ENCODE measurements at regions not wholly inside any gene's neighbourhood (a gene's known extent, or its start where the extent isn't known, plus 50 kb on each side); places are given as distances from the start of the nearest gene placed in this dataset.

- H3K4me3 ChIP-seq (ENCODE audit: extremely low read depth, insufficient read depth, low read length, poor library complexity, severe bottlenecking) = no peak overlapping the region
- no peak overlapping the region for H3K27ac ChIP-seq (ENCODE audit: low read depth, low read length, severe bottlenecking)
- peaks cover 3% of the 10 kb centered on the region for H3K9me3 ChIP-seq (ENCODE audit: control insufficient read depth, low read length)
- no peaks in the 10 kb centered on the region for H3K4me1 ChIP-seq (ENCODE audit: control insufficient read depth, insufficient read depth, low read length, poor library complexity, severe bottlenecking)
- no peaks in the 10 kb centered on the region for H3K36me3 ChIP-seq (ENCODE audit: control insufficient read depth, insufficient read depth, low read length)
Observed at GRCh38 chr7:18081617-18082016, 54.0 kb upstream of the PRPS1L1 start.

DNA sequence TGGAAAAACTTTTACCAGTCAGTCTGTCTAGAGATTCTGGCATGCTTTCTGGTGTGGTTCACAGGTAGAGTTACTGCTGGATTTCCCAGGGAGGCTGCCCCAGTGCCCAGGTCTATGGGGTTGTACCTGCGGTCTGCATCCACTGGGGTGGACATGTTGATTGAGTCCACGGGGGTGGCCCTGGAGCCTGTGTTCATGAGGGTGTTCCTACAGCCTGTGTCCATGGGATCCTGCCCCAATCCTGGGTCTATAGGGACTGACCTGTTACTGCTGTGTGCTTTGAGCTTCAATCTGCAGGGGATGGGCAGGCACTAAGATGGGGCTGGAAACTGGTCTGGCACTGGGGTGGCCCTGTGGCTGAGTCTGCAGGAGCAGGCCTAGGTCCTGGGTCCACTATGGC lies 54.5 kb upstream of the PRPS1L1 start:
- WGBS, 2 experiments (ENCODE audit: insufficient coverage in 2 of 2) = 81 to 87% methylated on average over 2 of the region's 2 CpGs
- H3K27ac ChIP-seq (ENCODE audit: low read depth, low read length, severe bottlenecking) = no peak overlapping the region
- no peak overlapping the region for H3K4me3 ChIP-seq (ENCODE audit: extremely low read depth, insufficient read depth, low read length, poor library complexity, severe bottlenecking)
- peaks cover 3% of the 10 kb centered on the region for H3K9me3 ChIP-seq (ENCODE audit: control insufficient read depth, low read length)
- no peaks in the 10 kb centered on the region for H3K4me1 ChIP-seq (ENCODE audit: control insufficient read depth, insufficient read depth, low read length, poor library complexity, severe bottlenecking)
- no peaks in the 10 kb centered on the region for H3K36me3 ChIP-seq (ENCODE audit: control insufficient read depth, insufficient read depth, low read length)

DNA sequence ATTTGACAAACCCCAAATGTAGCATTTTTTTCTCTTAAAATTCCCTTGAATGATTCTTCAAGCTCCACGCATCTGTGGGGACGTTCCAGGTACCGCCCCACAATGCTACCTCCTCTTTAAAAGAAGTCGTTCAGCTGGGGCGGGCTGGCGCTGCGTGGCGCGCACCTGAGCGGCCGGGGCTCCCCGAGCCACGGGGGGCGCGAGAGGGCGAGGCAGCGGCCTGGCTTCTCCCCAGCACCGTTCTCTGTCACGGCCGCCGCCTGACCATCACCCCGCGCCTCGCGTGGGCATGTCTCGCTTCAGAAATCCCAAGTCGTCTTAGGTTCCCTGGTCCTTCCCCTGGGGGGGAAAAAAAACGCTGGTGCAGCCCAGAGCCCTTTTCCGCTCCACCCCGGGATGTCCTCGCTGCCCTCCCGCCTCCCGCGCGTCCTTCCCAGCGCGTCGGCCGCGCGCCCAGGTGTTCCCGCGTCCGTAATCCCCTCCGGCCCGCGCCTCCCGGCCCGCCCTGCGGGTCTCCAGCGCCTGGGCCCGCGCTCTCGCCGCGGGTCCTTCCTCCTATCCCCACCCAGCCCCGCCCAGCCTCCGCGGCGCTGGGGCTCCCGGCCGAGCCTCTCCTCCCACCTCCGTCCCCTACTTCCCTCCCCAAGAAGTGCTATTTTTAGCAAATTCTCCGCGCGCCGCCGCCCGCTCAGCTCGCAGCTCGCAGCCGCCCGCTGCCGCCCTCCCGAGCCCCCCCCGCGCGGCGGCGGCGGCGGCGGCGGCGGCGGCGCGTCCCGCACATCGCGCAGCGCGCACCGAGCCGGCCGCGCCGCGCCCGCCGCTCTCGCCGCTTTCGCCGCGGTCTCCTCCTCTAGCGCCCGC lies 58.7 kb upstream of the PRPS1L1 start:
- Histone ChIP-seq H3K27ac (ENCODE audit: low read depth, low read length, severe bottlenecking) (no peak overlapping the region), H3K4me1 (ENCODE audit: control insufficient read depth, insufficient read depth, low read length, poor library complexity, severe bottlenecking) (no peaks in the 10 kb centered on the region), H3K4me3 (ENCODE audit: extremely low read depth, insufficient read depth, low read length, poor library complexity, severe bottlenecking) (peak overlapping the region; percentile 49), H3K36me3 (ENCODE audit: control insufficient read depth, insufficient read depth, low read length) (no peaks in the 10 kb centered on the region), H3K9me3 (ENCODE audit: control insufficient read depth, low read length) (no peaks in the 10 kb centered on the region)
- WGBS, 2 experiments (ENCODE audit: insufficient coverage in 2 of 2) = 1% methylated on average over 50 to 81 of the region's 108 CpGs

DNA sequence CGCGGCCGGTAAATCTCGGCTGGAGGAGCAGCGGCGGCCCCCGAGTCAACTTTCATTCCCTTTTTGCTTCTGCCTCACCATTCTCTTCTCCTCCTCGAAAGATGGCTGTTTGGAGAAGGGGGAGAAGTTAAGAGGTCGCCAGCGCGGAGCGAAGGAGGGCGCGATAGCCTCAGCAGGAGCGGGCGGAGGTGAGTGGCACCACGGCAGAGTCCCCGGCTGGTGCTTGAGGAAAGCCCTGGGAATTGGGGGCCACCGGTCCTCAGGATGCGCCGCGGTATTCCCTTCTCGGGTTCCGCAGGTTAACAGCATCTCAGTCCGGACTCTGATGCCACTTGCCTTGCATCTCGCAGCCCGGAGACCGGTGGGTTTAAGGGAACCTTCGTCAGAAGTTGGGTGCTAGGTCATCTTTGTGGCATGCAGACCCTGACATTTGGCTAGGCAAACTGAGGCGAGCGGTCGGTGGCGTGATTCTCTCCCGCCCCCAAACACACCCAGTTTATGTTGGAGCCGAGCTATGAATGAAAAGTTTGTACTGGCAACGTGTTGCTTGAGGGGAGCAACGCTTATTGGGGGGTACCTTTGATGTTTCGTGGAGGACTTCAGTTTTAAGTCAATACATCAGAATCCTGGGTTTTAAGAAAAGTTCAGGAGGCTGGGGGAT lies 59.5 kb upstream of the PRPS1L1 start:
- no peaks in the 10 kb centered on the region for H3K9me3 ChIP-seq (ENCODE audit: control insufficient read depth, low read length)
- no peak overlapping the region for H3K27ac ChIP-seq (ENCODE audit: low read depth, low read length, severe bottlenecking)
- H3K4me1 ChIP-seq (ENCODE audit: control insufficient read depth, insufficient read depth, low read length, poor library complexity, severe bottlenecking) = no peaks in the 10 kb centered on the region
- H3K36me3 ChIP-seq (ENCODE audit: control insufficient read depth, insufficient read depth, low read length) = no peaks in the 10 kb centered on the region
- 0 to 1% methylated on average over 12 to 30 of the region's 38 CpGs for WGBS, 2 experiments (ENCODE audit: insufficient coverage in 2 of 2)
- peak overlapping the region; percentile 49 for H3K4me3 ChIP-seq (ENCODE audit: extremely low read depth, insufficient read depth, low read length, poor library complexity, severe bottlenecking)

- Histone ChIP-seq H3K4me1 (ENCODE audit: control insufficient read depth, insufficient read depth, low read length, poor library complexity, severe bottlenecking) (no peaks in the 10 kb centered on the region), H3K9me3 (ENCODE audit: control insufficient read depth, low read length) (no peaks in the 10 kb centered on the region), H3K27ac (ENCODE audit: low read depth, low read length, severe bottlenecking) (no peak overlapping the region), H3K36me3 (ENCODE audit: control insufficient read depth, insufficient read depth, low read length) (no peaks in the 10 kb centered on the region), H3K4me3 (ENCODE audit: extremely low read depth, insufficient read depth, low read length, poor library complexity, severe bottlenecking) (no peak overlapping the region)
- 7 to 9% methylated on average over 3 to 13 of the region's 14 CpGs for WGBS, 2 experiments (ENCODE audit: insufficient coverage in 2 of 2)
Observed at GRCh38 chr7:18087687-18088078, 60.0 kb upstream of the PRPS1L1 start.

GRCh38 chr7:18096087-18096486 lies 68.4 kb upstream of the PRPS1L1 start:
- H3K36me3 ChIP-seq (ENCODE audit: control insufficient read depth, insufficient read depth, low read length) = no peaks in the 10 kb centered on the region
- WGBS, 2 experiments (ENCODE audit: insufficient coverage in 2 of 2) = no CpG with 5 or more reads among the region's 2 CpGs
- H3K4me3 ChIP-seq (ENCODE audit: extremely low read depth, insufficient read depth, low read length, poor library complexity, severe bottlenecking) = no peak overlapping the region
- no peaks in the 10 kb centered on the region for H3K4me1 ChIP-seq (ENCODE audit: control insufficient read depth, insufficient read depth, low read length, poor library complexity, severe bottlenecking)
- H3K27ac ChIP-seq (ENCODE audit: low read depth, low read length, severe bottlenecking) = no peak overlapping the region
- no peaks in the 10 kb centered on the region for H3K9me3 ChIP-seq (ENCODE audit: control insufficient read depth, low read length)

- no peak overlapping the region for H3K27ac ChIP-seq (ENCODE audit: low read depth, low read length, severe bottlenecking)
- H3K9me3 ChIP-seq (ENCODE audit: control insufficient read depth, low read length) = no peaks in the 10 kb centered on the region
- H3K36me3 ChIP-seq (ENCODE audit: control insufficient read depth, insufficient read depth, low read length) = no peaks in the 10 kb centered on the region
- WGBS, 2 experiments (ENCODE audit: insufficient coverage in 2 of 2) = 86 to 100% methylated on average over 1 of the region's 2 CpGs
- no peaks in the 10 kb centered on the region for H3K4me1 ChIP-seq (ENCODE audit: control insufficient read depth, insufficient read depth, low read length, poor library complexity, severe bottlenecking)
- no peak overlapping the region for H3K4me3 ChIP-seq (ENCODE audit: extremely low read depth, insufficient read depth, low read length, poor library complexity, severe bottlenecking)
Observed at GRCh38 chr7:18102576-18102975, 74.9 kb upstream of the PRPS1L1 start.

DNA sequence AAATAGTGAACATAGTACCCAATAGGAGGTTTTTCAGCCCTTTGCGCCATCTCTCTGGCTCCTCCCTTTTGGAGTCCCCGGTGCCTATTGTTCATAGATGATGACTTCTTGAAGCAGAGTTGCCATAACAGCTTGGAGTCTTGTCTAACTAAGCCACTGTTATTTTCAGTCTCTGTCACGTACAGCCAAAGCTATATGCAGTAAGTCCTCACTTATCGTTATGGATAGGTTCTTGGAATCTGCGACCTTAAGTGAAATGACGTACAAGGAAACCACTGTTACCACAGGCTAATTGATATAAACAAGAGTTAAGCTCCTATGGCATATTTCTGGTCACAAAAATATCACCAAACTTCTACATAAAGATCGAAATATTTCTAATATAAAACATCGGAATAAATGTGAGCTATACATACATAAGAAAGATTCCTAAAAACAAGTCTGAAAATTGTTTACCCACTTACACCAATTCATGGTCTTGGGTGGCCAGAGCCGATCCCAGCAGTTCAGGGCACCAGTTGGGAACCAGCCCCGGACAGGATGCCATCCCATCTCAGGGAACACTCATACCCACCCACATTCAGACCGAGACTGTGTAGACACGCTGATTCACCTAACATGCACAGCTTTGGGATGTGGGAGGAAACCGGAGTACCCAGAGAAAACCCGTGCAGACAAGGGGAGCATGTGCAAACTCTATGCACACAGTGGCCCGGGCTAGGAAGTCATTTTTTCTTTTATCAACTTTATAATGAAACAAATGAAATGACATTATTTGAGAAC lies 76.0 kb upstream of the PRPS1L1 start:
- Histone ChIP-seq H3K4me3 (ENCODE audit: extremely low read depth, insufficient read depth, low read length, poor library complexity, severe bottlenecking) (no peak overlapping the region), H3K9me3 (ENCODE audit: control insufficient read depth, low read length) (no peaks in the 10 kb centered on the region), H3K36me3 (ENCODE audit: control insufficient read depth, insufficient read depth, low read length) (no peaks in the 10 kb centered on the region), H3K27ac (ENCODE audit: low read depth, low read length, severe bottlenecking) (no peak overlapping the region), H3K4me1 (ENCODE audit: control insufficient read depth, insufficient read depth, low read length, poor library complexity, severe bottlenecking) (no peaks in the 10 kb centered on the region)
- WGBS, 2 experiments (ENCODE audit: insufficient coverage in 2 of 2) = 96 to 97% methylated on average over 5 to 7 of the region's 15 CpGs

DNA sequence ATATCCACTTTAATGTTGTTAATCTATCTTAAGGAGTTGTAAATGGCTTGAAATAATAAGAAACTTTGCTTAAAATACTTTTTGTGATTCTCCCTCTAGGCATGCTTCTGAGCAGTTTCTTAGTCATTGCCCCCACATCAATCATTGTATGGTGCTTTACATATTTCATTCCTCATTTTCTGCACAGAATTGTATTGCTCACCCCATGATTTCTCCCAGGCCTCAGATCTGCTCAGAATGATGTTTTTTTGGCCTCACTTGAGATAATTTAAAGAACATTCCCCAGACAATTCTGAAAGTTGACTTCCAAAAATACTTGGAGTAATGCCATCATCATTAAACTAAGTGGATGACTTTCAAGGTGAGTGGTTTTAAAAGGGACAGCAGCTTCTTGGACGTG lies 82.1 kb upstream of the PRPS1L1 start:
- Histone ChIP-seq H3K27ac (ENCODE audit: low read depth, low read length, severe bottlenecking) (no peak overlapping the region), H3K4me3 (ENCODE audit: extremely low read depth, insufficient read depth, low read length, poor library complexity, severe bottlenecking) (no peak overlapping the region), H3K36me3 (ENCODE audit: control insufficient read depth, insufficient read depth, low read length) (no peaks in the 10 kb centered on the region), H3K9me3 (ENCODE audit: control insufficient read depth, low read length) (no peaks in the 10 kb centered on the region), H3K4me1 (ENCODE audit: control insufficient read depth, insufficient read depth, low read length, poor library complexity, severe bottlenecking) (no peaks in the 10 kb centered on the region)
- no CpG with 5 or more reads among the region's 1 CpG for WGBS, 2 experiments (ENCODE audit: insufficient coverage in 2 of 2)

DNA sequence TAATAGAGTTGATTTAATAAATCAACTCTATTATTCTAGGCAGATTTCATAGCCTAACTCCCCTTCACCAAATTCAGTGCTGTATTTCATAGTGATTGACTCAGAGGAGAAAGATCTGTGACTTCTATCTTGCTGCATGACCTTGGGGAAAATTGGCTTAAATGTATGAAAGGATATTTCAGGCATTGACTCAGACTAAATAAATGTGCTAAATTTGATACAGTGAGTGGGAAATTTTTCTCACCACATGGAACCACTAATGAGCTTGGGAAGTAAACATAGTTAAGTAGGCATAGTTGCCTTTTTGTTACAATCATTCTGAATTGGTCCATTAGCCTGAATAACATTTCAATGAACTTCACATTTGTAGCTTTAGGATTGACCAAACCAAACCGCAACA lies 89.0 kb upstream of the PRPS1L1 start:
- no peaks in the 10 kb centered on the region for H3K36me3 ChIP-seq (ENCODE audit: control insufficient read depth, insufficient read depth, low read length)
- H3K27ac ChIP-seq (ENCODE audit: low read depth, low read length, severe bottlenecking) = no peak overlapping the region
- WGBS, 2 experiments (ENCODE audit: insufficient coverage in 2 of 2) = no CpG with 5 or more reads among the region's 1 CpG

More for the DNA sequence above, 89.0 kb upstream of the PRPS1L1 start:
- Histone ChIP-seq H3K9me3 (ENCODE audit: control insufficient read depth, low read length) (no peaks in the 10 kb centered on the region), H3K4me3 (ENCODE audit: extremely low read depth, insufficient read depth, low read length, poor library complexity, severe bottlenecking) (no peak overlapping the region), H3K4me1 (ENCODE audit: control insufficient read depth, insufficient read depth, low read length, poor library complexity, severe bottlenecking) (peaks cover 3% of the 10 kb centered on the region)

Data from mesodermal cell (in vitro differentiated cells).